ENCODE measurements at regions not wholly inside any gene's neighbourhood (a gene's known extent, or its start where the extent isn't known, plus 50 kb on each side); places are given as distances from the start of the nearest gene placed in this dataset.

DNA sequence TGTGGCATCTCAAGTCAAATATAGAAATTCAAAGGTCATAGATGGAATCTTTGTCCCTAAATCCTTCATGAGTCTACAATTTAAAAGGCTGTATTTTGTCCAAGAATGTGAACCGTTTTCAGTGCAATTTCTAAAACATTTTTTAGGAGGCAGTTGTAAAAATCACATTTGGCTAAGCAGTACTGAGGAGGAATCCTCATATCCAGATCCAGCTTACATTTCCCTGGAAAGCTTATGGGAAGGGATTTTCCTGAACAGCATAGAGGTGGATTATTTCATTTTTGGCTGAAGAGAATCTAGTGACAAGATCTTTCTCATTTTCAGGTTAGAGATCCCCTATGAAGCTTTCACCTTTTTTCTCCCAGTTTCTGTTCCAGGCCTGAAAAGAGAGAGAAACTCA is 178.4 kb downstream of the POLR2M start:
- H3K27me3 ChIP-seq (ENCODE audit: low read length): no peaks in the 10 kb centered on the region
- H3K9me2 ChIP-seq (replicated peaks; ENCODE audit: insufficient read depth, low read length): no peaks in the 10 kb centered on the region
- no peak overlapping the region for H3K4me3 ChIP-seq (ENCODE audit: insufficient read depth, low read length, poor library complexity, severe bottlenecking)
- H3K27ac ChIP-seq (ENCODE audit: low read depth, low read length): no peak overlapping the region
- H3K79me2 ChIP-seq (ENCODE audit: insufficient read depth, low read length): no peaks in the 10 kb centered on the region
- no peaks in the 10 kb centered on the region for H3K36me3 ChIP-seq (ENCODE audit: low read length)
- H2AFZ ChIP-seq (ENCODE audit: low read depth, low read length, severe bottlenecking): no peak overlapping the region
- TF ChIP-seq EZH2phosphoT487 (conservative IDR thresholded peaks at IDR 0.05; ENCODE audit: low read length): no peak
- TF ChIP-seq, protein P1, sequence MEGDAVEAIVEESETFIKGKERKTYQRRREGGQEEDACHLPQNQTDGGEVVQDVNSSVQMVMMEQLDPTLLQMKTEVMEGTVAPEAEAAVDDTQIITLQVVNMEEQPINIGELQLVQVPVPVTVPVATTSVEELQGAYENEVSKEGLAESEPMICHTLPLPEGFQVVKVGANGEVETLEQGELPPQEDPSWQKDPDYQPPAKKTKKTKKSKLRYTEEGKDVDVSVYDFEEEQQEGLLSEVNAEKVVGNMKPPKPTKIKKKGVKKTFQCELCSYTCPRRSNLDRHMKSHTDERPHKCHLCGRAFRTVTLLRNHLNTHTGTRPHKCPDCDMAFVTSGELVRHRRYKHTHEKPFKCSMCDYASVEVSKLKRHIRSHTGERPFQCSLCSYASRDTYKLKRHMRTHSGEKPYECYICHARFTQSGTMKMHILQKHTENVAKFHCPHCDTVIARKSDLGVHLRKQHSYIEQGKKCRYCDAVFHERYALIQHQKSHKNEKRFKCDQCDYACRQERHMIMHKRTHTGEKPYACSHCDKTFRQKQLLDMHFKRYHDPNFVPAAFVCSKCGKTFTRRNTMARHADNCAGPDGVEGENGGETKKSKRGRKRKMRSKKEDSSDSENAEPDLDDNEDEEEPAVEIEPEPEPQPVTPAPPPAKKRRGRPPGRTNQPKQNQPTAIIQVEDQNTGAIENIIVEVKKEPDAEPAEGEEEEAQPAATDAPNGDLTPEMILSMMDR (IDR thresholded peaks at IDR 0.05; ENCODE audit: insufficient read depth, low read length, poor library complexity, severe bottlenecking): no peak
- H3K9me3 ChIP-seq (ENCODE audit: insufficient read depth, low read length): no peaks in the 10 kb centered on the region
- H3K9ac ChIP-seq (ENCODE audit: low read length): no peak overlapping the region
- no peaks in the 10 kb centered on the region for H3F3A ChIP-seq (ENCODE audit: insufficient read depth)
- H4K20me1 ChIP-seq (ENCODE audit: low read depth, low read length): no peaks in the 10 kb centered on the region
- no peak overlapping the region for H3K4me2 ChIP-seq (ENCODE audit: low read depth, low read length, poor library complexity, severe bottlenecking)

DNA sequence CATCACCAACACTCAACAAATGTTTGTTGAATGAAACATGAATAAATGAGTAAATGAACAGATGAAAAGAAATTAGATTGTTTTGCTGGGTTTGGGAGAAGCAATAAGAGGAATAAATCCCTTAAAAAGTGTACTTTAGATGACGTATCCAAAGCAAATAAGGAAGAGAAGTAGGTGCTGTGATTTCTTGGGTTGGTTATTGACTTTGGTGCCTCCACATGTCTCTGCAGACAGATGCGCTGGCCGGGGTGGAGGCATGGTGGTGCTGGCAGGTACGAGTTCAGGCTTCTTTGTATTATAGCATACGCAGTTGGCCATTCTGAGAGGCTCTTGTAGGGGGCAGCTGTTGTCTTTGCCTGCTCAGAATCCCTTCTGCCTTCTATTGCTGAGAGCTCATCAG is 178.9 kb downstream of the POLR2M start:
- no peaks in the 10 kb centered on the region for H4K20me1 ChIP-seq (ENCODE audit: low read depth, low read length)
- H3K79me2 ChIP-seq (ENCODE audit: insufficient read depth, low read length): no peaks in the 10 kb centered on the region
- no peaks in the 10 kb centered on the region for H3F3A ChIP-seq (ENCODE audit: insufficient read depth)
- H3K4me3 ChIP-seq (ENCODE audit: insufficient read depth, low read length, poor library complexity, severe bottlenecking): no peak overlapping the region
- TF ChIP-seq, protein P1 (IDR thresholded peaks at IDR 0.05; ENCODE audit: insufficient read depth, low read length, poor library complexity, severe bottlenecking): no peak
- no peak for TF ChIP-seq EZH2phosphoT487 (conservative IDR thresholded peaks at IDR 0.05; ENCODE audit: low read length)
- H3K9me2 ChIP-seq (replicated peaks; ENCODE audit: insufficient read depth, low read length): no peaks in the 10 kb centered on the region
- H3K4me2 ChIP-seq (ENCODE audit: low read depth, low read length, poor library complexity, severe bottlenecking): no peak overlapping the region
- no peaks in the 10 kb centered on the region for H3K36me3 ChIP-seq (ENCODE audit: low read length)
- H3K9me3 ChIP-seq (ENCODE audit: insufficient read depth, low read length): no peaks in the 10 kb centered on the region
- no peaks in the 10 kb centered on the region for H3K27me3 ChIP-seq (ENCODE audit: low read length)
- no peak overlapping the region for H3K9ac ChIP-seq (ENCODE audit: low read length)
- no peak overlapping the region for H3K27ac ChIP-seq (ENCODE audit: low read depth, low read length)
- H2AFZ ChIP-seq (ENCODE audit: low read depth, low read length, severe bottlenecking): no peak overlapping the region

DNA sequence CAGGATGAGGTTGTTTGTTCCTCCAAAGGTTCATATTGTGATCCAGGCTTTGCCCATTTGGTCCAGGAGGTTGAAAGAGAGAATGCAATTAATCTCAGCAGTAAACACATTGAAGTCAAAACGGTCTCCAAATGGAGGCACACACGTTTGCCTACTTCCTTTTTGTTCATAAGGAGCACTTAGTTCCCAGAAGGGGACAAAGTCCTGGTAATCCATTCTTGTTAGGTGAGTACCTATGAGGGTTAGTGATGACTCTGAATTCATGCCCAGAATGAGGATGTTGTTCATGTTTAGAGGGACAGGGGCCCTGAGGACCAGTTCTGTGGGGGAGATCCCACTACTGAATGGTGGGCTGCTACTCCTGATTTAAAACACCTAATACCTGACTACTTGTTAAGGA is 177.7 kb downstream of the ALDH1A2 start:
- Histone ChIP-seq H3K9ac (ENCODE audit: low read length) (no peak overlapping the region), H4K20me1 (ENCODE audit: low read depth, low read length) (no peaks in the 10 kb centered on the region), H3K4me2 (ENCODE audit: low read depth, low read length, poor library complexity, severe bottlenecking) (no peak overlapping the region), H3K27me3 (ENCODE audit: low read length) (no peaks in the 10 kb centered on the region), H3K9me3 (ENCODE audit: insufficient read depth, low read length) (no peaks in the 10 kb centered on the region), H3K27ac (ENCODE audit: low read depth, low read length) (no peak overlapping the region), H3K79me2 (ENCODE audit: insufficient read depth, low read length) (no peaks in the 10 kb centered on the region), H2AFZ (ENCODE audit: low read depth, low read length, severe bottlenecking) (no peak overlapping the region), H3K36me3 (ENCODE audit: low read length) (no peaks in the 10 kb centered on the region), H3F3A (ENCODE audit: insufficient read depth) (no peaks in the 10 kb centered on the region), H3K4me3 (ENCODE audit: insufficient read depth, low read length, poor library complexity, severe bottlenecking) (no peak overlapping the region), H3K9me2 (replicated peaks; ENCODE audit: insufficient read depth, low read length) (no peaks in the 10 kb centered on the region)
- TF ChIP-seq EZH2phosphoT487 (conservative IDR thresholded peaks at IDR 0.05; ENCODE audit: low read length): no peak
- TF ChIP-seq, protein P1 (IDR thresholded peaks at IDR 0.05; ENCODE audit: insufficient read depth, low read length, poor library complexity, severe bottlenecking): no peak
